Lower leg skin (tissue), 3 donors: ENCODE measurements at regions not wholly inside any gene's neighbourhood (a gene's known extent, or its start where the extent isn't known, plus 50 kb on each side); places are given as distances from the start of the nearest gene placed in this dataset.

Experiments used
- POLR2A ChIP-seq, 2 donors: fragments of 450-650 bp; IDR thresholded peaks; one replicate each; pipeline ENCODE4 v1.6.1; 2016 to 2017; ENCODE audit warnings: antibody characterized with exemption in 2 of 2, mild to moderate bottlenecking in 1 of 2, moderate library complexity in 1 of 2
- TF ChIP-seq, protein P1 (sequence below), 3 donors: fragments of 450-650 bp; IDR thresholded peaks; one replicate each; pipeline ENCODE4 v1.5.1; 2016; ENCODE audit warnings: antibody characterized with exemption in 3 of 3, mild to moderate bottlenecking in 3 of 3, moderate library complexity in 2 of 3

DNA sequence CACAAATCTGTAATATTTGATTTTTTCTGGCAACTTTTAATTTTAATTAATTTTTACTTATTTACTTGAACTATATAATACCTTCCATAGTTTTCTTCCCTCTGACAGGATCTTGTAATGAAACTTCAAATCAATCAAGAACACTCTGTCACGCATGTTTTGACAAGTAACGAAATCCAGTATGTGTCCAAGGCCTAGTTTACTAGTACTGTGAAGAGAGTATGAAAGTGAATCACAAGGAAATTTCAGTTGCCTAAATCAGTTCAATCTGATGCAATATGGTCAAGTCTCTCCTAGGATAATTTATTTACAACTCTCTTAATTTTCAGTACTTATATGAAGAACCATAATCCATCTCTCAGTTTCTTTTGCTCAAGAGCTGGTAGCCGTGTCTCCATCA lies 1344.6 kb upstream of the ZEB2 start:
- TF ChIP-seq, protein P1, sequence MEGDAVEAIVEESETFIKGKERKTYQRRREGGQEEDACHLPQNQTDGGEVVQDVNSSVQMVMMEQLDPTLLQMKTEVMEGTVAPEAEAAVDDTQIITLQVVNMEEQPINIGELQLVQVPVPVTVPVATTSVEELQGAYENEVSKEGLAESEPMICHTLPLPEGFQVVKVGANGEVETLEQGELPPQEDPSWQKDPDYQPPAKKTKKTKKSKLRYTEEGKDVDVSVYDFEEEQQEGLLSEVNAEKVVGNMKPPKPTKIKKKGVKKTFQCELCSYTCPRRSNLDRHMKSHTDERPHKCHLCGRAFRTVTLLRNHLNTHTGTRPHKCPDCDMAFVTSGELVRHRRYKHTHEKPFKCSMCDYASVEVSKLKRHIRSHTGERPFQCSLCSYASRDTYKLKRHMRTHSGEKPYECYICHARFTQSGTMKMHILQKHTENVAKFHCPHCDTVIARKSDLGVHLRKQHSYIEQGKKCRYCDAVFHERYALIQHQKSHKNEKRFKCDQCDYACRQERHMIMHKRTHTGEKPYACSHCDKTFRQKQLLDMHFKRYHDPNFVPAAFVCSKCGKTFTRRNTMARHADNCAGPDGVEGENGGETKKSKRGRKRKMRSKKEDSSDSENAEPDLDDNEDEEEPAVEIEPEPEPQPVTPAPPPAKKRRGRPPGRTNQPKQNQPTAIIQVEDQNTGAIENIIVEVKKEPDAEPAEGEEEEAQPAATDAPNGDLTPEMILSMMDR (IDR thresholded peaks at IDR 0.05): no peak
- no peak for TF ChIP-seq POLR2A (IDR thresholded peaks at IDR 0.05)
